ENCODE measurements at regions not wholly inside any gene's neighbourhood (a gene's known extent, or its start where the extent isn't known, plus 50 kb on each side); places are given as distances from the start of the nearest gene placed in this dataset.

DNA sequence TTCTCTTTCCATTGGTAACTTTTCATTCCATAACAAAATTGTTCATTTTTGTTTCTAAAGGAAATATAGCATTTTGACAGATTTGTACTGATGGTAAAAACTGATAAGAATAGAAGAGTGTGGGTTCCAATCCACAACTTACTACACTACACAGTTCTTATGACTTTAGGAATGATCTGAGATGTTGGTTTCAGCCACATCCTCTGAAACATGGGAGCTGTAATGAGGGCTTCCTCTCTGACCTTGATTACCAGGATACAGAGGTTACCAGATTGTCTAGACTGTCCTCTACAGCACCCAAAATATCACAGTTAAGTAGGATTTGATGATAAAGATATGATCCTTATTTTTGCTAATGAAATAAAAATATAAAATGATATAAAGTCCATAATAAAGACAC lies 1184.6 kb downstream of the FLRT2 start:
- Histone ChIP-seq H3K4me1 (ENCODE audit: control insufficient read depth in 4 of 4, insufficient read depth in 4 of 4, low read length in 3 of 4) (peaks cover 0 to 1% (median 0%) of the 10 kb centered on the region in 4 donors), H3K27me3 (ENCODE audit: control insufficient read depth in 4 of 4, insufficient read depth in 4 of 4, low read length in 3 of 4) (no peaks in the 10 kb centered on the region), H3K9me3 (ENCODE audit: control insufficient read depth in 4 of 4, low read length in 3 of 4) (no peaks in the 10 kb centered on the region), H3K27ac (ENCODE audit: low read depth in 1 of 2, low read length in 2 of 2) (no peak overlapping the region), H3K36me3 (ENCODE audit: control insufficient read depth in 4 of 4, insufficient read depth in 3 of 4, low read depth in 1 of 4, low read length in 3 of 4) (no peaks in the 10 kb centered on the region), H3K4me3 (ENCODE audit: low read depth in 1 of 3, low read length in 3 of 3) (no peak overlapping the region), H3K9ac (ENCODE audit: low read depth in 1 of 2, low read length in 2 of 2) (no peak overlapping the region)
- TF ChIP-seq HNF4A (conservative IDR thresholded peaks at IDR 0.05) = no peak
- TF ChIP-seq RAD21 (IDR thresholded peaks at IDR 0.05) = no peak
- TF ChIP-seq NR2F2 (IDR thresholded peaks at IDR 0.05) = no peak
- TF ChIP-seq, protein P1, sequence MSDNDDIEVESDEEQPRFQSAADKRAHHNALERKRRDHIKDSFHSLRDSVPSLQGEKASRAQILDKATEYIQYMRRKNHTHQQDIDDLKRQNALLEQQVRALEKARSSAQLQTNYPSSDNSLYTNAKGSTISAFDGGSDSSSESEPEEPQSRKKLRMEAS (IDR thresholded peaks at IDR 0.05) = no peak
- TF ChIP-seq, protein P2, sequence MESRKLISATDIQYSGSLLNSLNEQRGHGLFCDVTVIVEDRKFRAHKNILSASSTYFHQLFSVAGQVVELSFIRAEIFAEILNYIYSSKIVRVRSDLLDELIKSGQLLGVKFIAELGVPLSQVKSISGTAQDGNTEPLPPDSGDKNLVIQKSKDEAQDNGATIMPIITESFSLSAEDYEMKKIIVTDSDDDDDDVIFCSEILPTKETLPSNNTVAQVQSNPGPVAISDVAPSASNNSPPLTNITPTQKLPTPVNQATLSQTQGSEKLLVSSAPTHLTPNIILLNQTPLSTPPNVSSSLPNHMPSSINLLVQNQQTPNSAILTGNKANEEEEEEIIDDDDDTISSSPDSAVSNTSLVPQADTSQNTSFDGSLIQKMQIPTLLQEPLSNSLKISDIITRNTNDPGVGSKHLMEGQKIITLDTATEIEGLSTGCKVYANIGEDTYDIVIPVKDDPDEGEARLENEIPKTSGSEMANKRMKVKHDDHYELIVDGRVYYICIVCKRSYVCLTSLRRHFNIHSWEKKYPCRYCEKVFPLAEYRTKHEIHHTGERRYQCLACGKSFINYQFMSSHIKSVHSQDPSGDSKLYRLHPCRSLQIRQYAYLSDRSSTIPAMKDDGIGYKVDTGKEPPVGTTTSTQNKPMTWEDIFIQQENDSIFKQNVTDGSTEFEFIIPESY (IDR thresholded peaks at IDR 0.05) = no peak
- no peak for TF ChIP-seq RXRA (IDR thresholded peaks at IDR 0.05)
- TF ChIP-seq SP1 (IDR thresholded peaks at IDR 0.05) = no peak
- TF ChIP-seq, protein P3, sequence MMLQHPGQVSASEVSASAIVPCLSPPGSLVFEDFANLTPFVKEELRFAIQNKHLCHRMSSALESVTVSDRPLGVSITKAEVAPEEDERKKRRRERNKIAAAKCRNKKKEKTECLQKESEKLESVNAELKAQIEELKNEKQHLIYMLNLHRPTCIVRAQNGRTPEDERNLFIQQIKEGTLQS (IDR thresholded peaks at IDR 0.05) = no peak
- DNase-seq (ENCODE audit: low spot score) = no peak

DNA sequence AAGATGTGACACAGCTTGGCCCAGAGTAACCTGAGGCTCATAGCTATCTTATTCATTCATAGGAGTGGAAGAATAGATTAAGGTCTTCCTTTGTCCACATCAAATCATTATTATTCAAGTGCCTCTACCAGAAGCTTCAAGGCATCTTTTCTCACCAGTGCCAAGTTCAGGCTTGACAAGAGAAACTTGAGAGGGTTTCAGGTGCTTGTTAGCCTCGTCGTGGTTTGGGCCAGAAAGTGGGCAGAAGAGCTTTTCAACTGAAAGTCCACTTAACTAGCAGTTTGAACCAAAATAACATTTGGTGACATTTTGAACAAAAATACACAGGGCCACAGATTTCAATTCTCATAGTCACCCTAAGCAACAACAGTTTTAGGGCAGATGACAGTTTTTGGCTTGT lies 1184.2 kb downstream of the FLRT2 start:
- H3K27ac ChIP-seq (ENCODE audit: low read depth in 1 of 2, low read length in 2 of 2) = no peak overlapping the region
- peaks cover 1 to 4% (median 2%) of the 10 kb centered on the region in 4 donors for H3K4me1 ChIP-seq (ENCODE audit: control insufficient read depth in 4 of 4, insufficient read depth in 4 of 4, low read length in 3 of 4)
- H3K4me3 ChIP-seq (ENCODE audit: low read depth in 1 of 3, low read length in 3 of 3) = no peak overlapping the region
- TF ChIP-seq, protein P4, sequence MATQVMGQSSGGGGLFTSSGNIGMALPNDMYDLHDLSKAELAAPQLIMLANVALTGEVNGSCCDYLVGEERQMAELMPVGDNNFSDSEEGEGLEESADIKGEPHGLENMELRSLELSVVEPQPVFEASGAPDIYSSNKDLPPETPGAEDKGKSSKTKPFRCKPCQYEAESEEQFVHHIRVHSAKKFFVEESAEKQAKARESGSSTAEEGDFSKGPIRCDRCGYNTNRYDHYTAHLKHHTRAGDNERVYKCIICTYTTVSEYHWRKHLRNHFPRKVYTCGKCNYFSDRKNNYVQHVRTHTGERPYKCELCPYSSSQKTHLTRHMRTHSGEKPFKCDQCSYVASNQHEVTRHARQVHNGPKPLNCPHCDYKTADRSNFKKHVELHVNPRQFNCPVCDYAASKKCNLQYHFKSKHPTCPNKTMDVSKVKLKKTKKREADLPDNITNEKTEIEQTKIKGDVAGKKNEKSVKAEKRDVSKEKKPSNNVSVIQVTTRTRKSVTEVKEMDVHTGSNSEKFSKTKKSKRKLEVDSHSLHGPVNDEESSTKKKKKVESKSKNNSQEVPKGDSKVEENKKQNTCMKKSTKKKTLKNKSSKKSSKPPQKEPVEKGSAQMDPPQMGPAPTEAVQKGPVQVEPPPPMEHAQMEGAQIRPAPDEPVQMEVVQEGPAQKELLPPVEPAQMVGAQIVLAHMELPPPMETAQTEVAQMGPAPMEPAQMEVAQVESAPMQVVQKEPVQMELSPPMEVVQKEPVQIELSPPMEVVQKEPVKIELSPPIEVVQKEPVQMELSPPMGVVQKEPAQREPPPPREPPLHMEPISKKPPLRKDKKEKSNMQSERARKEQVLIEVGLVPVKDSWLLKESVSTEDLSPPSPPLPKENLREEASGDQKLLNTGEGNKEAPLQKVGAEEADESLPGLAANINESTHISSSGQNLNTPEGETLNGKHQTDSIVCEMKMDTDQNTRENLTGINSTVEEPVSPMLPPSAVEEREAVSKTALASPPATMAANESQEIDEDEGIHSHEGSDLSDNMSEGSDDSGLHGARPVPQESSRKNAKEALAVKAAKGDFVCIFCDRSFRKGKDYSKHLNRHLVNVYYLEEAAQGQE (IDR thresholded peaks at IDR 0.05) = no peak
- TF ChIP-seq FOXA1 (IDR thresholded peaks at IDR 0.05) (no peak), RAD21 (IDR thresholded peaks at IDR 0.05) (no peak), FOXA2 (IDR thresholded peaks at IDR 0.05) (no peak), HNF4G (IDR thresholded peaks at IDR 0.05) (no peak), HNF4A (conservative IDR thresholded peaks at IDR 0.05) (no peak), GABPA (IDR thresholded peaks at IDR 0.05 in 1 of 2, conservative IDR thresholded peaks at IDR 0.05 in 1 of 2) (no peak), EGR1 (IDR thresholded peaks at IDR 0.05; ENCODE audit: low read depth in 2 of 2) (no peak), TAF1 (conservative IDR thresholded peaks at IDR 0.05) (no peak), JUND (IDR thresholded peaks at IDR 0.05) (no peak), RXRA (IDR thresholded peaks at IDR 0.05) (no peak), NR2F2 (IDR thresholded peaks at IDR 0.05) (no peak), YY1 (IDR thresholded peaks at IDR 0.05) (no peak)
- TF ChIP-seq, protein P2 (IDR thresholded peaks at IDR 0.05) = no peak
- TF ChIP-seq, protein P3 (IDR thresholded peaks at IDR 0.05) = no peak
- TF ChIP-seq, protein P1 (IDR thresholded peaks at IDR 0.05) = no peak
- TF ChIP-seq, protein P5, sequence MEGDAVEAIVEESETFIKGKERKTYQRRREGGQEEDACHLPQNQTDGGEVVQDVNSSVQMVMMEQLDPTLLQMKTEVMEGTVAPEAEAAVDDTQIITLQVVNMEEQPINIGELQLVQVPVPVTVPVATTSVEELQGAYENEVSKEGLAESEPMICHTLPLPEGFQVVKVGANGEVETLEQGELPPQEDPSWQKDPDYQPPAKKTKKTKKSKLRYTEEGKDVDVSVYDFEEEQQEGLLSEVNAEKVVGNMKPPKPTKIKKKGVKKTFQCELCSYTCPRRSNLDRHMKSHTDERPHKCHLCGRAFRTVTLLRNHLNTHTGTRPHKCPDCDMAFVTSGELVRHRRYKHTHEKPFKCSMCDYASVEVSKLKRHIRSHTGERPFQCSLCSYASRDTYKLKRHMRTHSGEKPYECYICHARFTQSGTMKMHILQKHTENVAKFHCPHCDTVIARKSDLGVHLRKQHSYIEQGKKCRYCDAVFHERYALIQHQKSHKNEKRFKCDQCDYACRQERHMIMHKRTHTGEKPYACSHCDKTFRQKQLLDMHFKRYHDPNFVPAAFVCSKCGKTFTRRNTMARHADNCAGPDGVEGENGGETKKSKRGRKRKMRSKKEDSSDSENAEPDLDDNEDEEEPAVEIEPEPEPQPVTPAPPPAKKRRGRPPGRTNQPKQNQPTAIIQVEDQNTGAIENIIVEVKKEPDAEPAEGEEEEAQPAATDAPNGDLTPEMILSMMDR (IDR thresholded peaks at IDR 0.05; ENCODE audit: low read depth, low read length, missing input control) = no peak
- WGBS = 89% methylated on average over 2 of the region's 2 CpGs
- H3K9ac ChIP-seq (ENCODE audit: low read depth in 1 of 2, low read length in 2 of 2) = no peak overlapping the region
- H3K9me3 ChIP-seq (ENCODE audit: control insufficient read depth in 4 of 4, low read length in 3 of 4) = no peaks in the 10 kb centered on the region
- H3K27me3 ChIP-seq (ENCODE audit: control insufficient read depth in 4 of 4, insufficient read depth in 4 of 4, low read length in 3 of 4) = no peaks in the 10 kb centered on the region
- DNase-seq (ENCODE audit: low spot score) = no peak
- H3K36me3 ChIP-seq (ENCODE audit: control insufficient read depth in 4 of 4, insufficient read depth in 3 of 4, low read depth in 1 of 4, low read length in 3 of 4) = no peaks in the 10 kb centered on the region
